PC-3 (cell line): ENCODE measurements at regions not wholly inside any gene's neighbourhood (a gene's known extent, or its start where the extent isn't known, plus 50 kb on each side); places are given as distances from the start of the nearest gene placed in this dataset.

Source experiments
- ATAC-seq: fragments of 200-7000 bp; cut with Tn5 transposase; 2 replicates; pipeline ENCODE4 v1.9.1; 2020; ENCODE audit warnings: mild to moderate bottlenecking, moderate library complexity
- BruUV-seq: library from RNA; stranded (reverse); fragments of 400-500 nt; replicated peaks from 2 replicates; lab custom pipeline; 2021; lab: Mats Ljungman, UMichigan
- CTCF ChIA-PET: fragments of 300-600 bp; sonication (Branson Sonifier 250); formaldehyde crosslinking; loops from one replicate; lab custom pipeline; 2022; ENCODE audit warnings: antibody characterized with exemption; lab: Charles Lee
- POLR2A ChIA-PET: fragments of 300-600 bp; sonication (Branson Sonifier 250); formaldehyde crosslinking; loops from one replicate; lab custom pipeline; 2022; ENCODE audit warnings: antibody characterized with exemption; ENCODE audit not compliant: unreplicated experiment; lab: Charles Lee
- DNase-seq: peaks from one replicate; pipeline ENCODE4 v3.0.0-alpha.2; 2015
- H2AFZ ChIP-seq: fragments of 300-600 bp; sonication (generic); 2 replicates; pipeline ENCODE4 v1.6.0; 2016; ENCODE audit warnings: antibody characterized with exemption, low read length
- H3F3A ChIP-seq: fragments of 300-600 bp; sonication (generic); one replicate; pipeline ENCODE4 v1.6.0; 2017; ENCODE audit warnings: antibody characterized with exemption, low read length, control low read depth, mild to moderate bottlenecking; ENCODE audit not compliant: unreplicated experiment
- H3K27ac ChIP-seq: fragments of 300-600 bp; sonication (generic); 2 replicates; pipeline ENCODE4 v1.5.1; 2016; ENCODE audit warnings: mild to moderate bottlenecking, low read length
- H3K27me3 ChIP-seq: fragments of 300-600 bp; sonication (generic); 2 replicates; pipeline ENCODE4 v1.6.1; 2016; ENCODE audit warnings: low read length, mixed read lengths
- H3K36me3 ChIP-seq: fragments of 300-600 bp; sonication (generic); 2 replicates; pipeline ENCODE4 v1.6.1; 2016; ENCODE audit warnings: low read depth, mixed run types, low read length, mixed read lengths
- H3K4me1 ChIP-seq: fragments of 300-600 bp; sonication (generic); 2 replicates; pipeline ENCODE4 v1.5.1; 2016; ENCODE audit warnings: low read length; ENCODE audit not compliant: insufficient read depth
- H3K4me2 ChIP-seq: fragments of 300-600 bp; sonication (generic); 2 replicates; pipeline ENCODE4 v1.6.0; 2016; ENCODE audit warnings: low read length
- H3K4me3 ChIP-seq: fragments of 300-600 bp; sonication (generic); 2 replicates; pipeline ENCODE4 v1.5.1; 2016; ENCODE audit warnings: mild to moderate bottlenecking, low read length, mixed read lengths
- H3K79me2 ChIP-seq: fragments of 300-600 bp; sonication (generic); 2 replicates; pipeline ENCODE4 v1.6.1; 2017; ENCODE audit warnings: low read length, mixed read lengths
- H3K9ac ChIP-seq: fragments of 300-600 bp; sonication (generic); 2 replicates; pipeline ENCODE4 v1.6.0; 2016; ENCODE audit warnings: mild to moderate bottlenecking, low read length
- H3K9me2 ChIP-seq: fragments of 300-600 bp; sonication (generic); replicated peaks from 2 replicates; pipeline ENCODE4 v1.6.1; 2016; ENCODE audit warnings: mixed run types, low read length, mixed read lengths
- H3K9me3 ChIP-seq: fragments of 300-600 bp; sonication (generic); 2 replicates; pipeline ENCODE4 v1.6.1; 2016; ENCODE audit warnings: low read length, mixed read lengths
- H4K20me1 ChIP-seq: fragments of 300-600 bp; sonication (generic); 2 replicates; pipeline ENCODE4 v1.6.1; 2016; ENCODE audit warnings: low read length, mixed read lengths
- CTCF ChIP-seq: fragments of 300-600 bp; sonication (generic); conservative IDR thresholded peaks from 2 replicates; pipeline ENCODE4 v1.5.1; 2017; ENCODE audit warnings: antibody characterized with exemption, low read depth, mild to moderate bottlenecking, low read length
- EZH2 ChIP-seq: fragments of 300-600 bp; sonication (generic); IDR thresholded peaks from one replicate; pipeline ENCODE4 v1.6.1; 2017; ENCODE audit warnings: antibody characterized with exemption, mild to moderate bottlenecking, low read length; ENCODE audit not compliant: unreplicated experiment
- EZH2phosphoT487 ChIP-seq: fragments of 300-600 bp; sonication (generic); IDR thresholded peaks from 2 replicates; pipeline ENCODE4 v1.6.1; 2018; ENCODE audit warnings: mild to moderate bottlenecking, antibody characterized with exemption, low read length, borderline replicate concordance
- intact Hi-C: fragments of 100-400 bp; cut with micrococcal nuclease; formaldehyde crosslinking; loops from 2 replicates; pipeline ENCODE4 v1.9.0; 2023

- Histone ChIP-seq H3K4me1 (no peaks in the 10 kb centered on the region), H2AFZ (no peak overlapping the region), H3K9ac (no peak overlapping the region), H3K27me3 (no peaks in the 10 kb centered on the region), H3K79me2 (no peaks in the 10 kb centered on the region), H3K4me2 (no peak overlapping the region), H3K9me2 (no peaks in the 10 kb centered on the region), H3K36me3 (no peaks in the 10 kb centered on the region), H3F3A (no peaks in the 10 kb centered on the region), H3K9me3 (no peaks in the 10 kb centered on the region), H3K4me3 (no peak overlapping the region), H4K20me1 (no peaks in the 10 kb centered on the region), H3K27ac (no peak overlapping the region)
- ATAC-seq, result no peak
- DNase-seq, result no peak
- intact Hi-C loops, result no loop called here
- CTCF ChIA-PET, result no interaction called here
- POLR2A ChIA-PET, result no interaction called here
- TF ChIP-seq EZH2 (no peak), CTCF (no peak), EZH2phosphoT487 (no peak)
- BruUV-seq, result no TSS peak
Measured at GRCh38 chr6:155595284-155595683, 139.6 kb upstream of the NOX3 start.

GRCh38 chr6:155591741-155592140 lies 136.1 kb upstream of the NOX3 start:
- H3K4me2 ChIP-seq, result no peak overlapping the region
- POLR2A ChIA-PET, result no interaction called here
- no peaks in the 10 kb centered on the region for H3K36me3 ChIP-seq
- TF ChIP-seq EZH2phosphoT487 (no peak), EZH2 (no peak), CTCF (no peak)
- CTCF ChIA-PET, result no interaction called here
- no peaks in the 10 kb centered on the region for H3K79me2 ChIP-seq
- no peaks in the 10 kb centered on the region for H3F3A ChIP-seq
- no peaks in the 10 kb centered on the region for H3K9me3 ChIP-seq
- BruUV-seq, result no TSS peak
- no peak overlapping the region for H3K27ac ChIP-seq
- H3K9me2 ChIP-seq, result no peaks in the 10 kb centered on the region
- H2AFZ ChIP-seq, result no peak overlapping the region
- no peaks in the 10 kb centered on the region for H3K27me3 ChIP-seq
- DNase-seq, result no peak
- H4K20me1 ChIP-seq, result no peaks in the 10 kb centered on the region
- H3K4me1 ChIP-seq, result no peaks in the 10 kb centered on the region
- no peak overlapping the region for H3K9ac ChIP-seq
- no peak for ATAC-seq
- H3K4me3 ChIP-seq, result no peak overlapping the region
- intact Hi-C loops, result no loop called here

- no peak overlapping the region for H3K4me3 ChIP-seq
- H3K9me2 ChIP-seq, result no peaks in the 10 kb centered on the region
- no peak overlapping the region for H3K4me2 ChIP-seq
- ATAC-seq, result no peak
- no peak for DNase-seq
- H3F3A ChIP-seq, result no peaks in the 10 kb centered on the region
- H3K27ac ChIP-seq, result no peak overlapping the region
- no peaks in the 10 kb centered on the region for H3K9me3 ChIP-seq
- no peak overlapping the region for H2AFZ ChIP-seq
- no peaks in the 10 kb centered on the region for H4K20me1 ChIP-seq
- intact Hi-C loops, result no loop called here
- no peaks in the 10 kb centered on the region for H3K4me1 ChIP-seq
- no peak overlapping the region for H3K9ac ChIP-seq
- CTCF ChIA-PET, result no interaction called here
- POLR2A ChIA-PET, result no interaction called here
- TF ChIP-seq CTCF (no peak), EZH2phosphoT487 (no peak), EZH2 (no peak)
- no peaks in the 10 kb centered on the region for H3K36me3 ChIP-seq
- H3K27me3 ChIP-seq, result no peaks in the 10 kb centered on the region
- BruUV-seq, result no TSS peak
- H3K79me2 ChIP-seq, result no peaks in the 10 kb centered on the region
Measured at GRCh38 chr6:155589190-155589589, 133.6 kb upstream of the NOX3 start.
